SIG-M5 treated with dmso at 0.1 percent for 504 hours (cell line): ENCODE measurements at regions not wholly inside any gene's neighbourhood (a gene's known extent, or its start where the extent isn't known, plus 50 kb on each side); places are given as distances from the start of the nearest gene placed in this dataset.

ENCODE experiments used
- DNase-seq: peaks from one replicate; lab custom pipeline; 2025; ENCODE audit not compliant: unreplicated experiment; lab: John Stamatoyannopoulos, UW

DNA sequence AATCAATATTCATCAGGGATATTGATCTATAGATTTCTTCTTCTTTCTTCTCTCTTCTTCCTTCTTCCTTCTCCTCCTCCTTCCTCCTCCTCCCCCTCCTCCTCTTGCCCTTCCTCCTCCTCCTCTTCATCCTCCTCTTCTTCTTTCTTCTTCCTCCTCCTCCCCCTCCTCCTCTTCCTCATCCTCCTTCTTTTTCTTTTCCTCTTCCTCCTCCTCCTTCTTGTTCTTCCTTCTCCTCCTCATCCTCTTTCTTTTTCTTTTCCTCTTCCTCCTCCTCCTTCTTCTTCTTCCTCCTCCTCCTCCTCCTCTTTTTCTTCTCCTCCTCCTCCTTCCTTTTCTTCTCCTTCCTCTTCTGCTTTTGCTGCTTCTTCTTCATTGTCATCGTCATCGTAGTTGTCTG lies 52.4 kb upstream of the SERINC1 start:
- DNase-seq, result no peak

DNA sequence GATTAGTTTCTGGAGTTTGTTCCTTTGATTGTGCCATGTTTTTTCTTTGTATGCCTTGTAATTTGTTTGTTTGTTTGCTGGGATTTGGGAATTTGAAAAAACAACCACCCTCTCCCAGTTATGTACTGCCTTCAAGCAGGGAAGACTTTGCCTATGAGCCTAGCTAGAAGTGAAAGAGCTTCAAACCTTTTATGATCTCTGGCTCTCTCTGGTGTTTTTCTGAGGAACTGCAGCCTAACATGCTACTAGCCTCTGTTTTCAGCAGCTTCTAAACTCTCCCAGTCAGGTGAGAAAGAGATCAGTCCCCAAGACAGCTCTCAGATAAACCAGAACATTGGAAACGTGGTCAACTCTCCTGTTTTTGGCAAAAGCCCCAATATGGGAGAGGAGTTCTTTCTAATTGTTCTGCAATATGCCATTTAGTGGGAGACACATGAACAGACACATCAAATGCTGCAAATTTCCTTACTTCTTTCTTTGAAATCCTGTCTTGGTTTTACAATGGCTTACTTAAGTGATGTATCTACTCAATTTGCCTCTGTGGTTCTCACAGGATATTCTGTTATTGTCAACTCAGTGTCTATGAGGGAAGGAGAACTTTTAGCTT lies 58.9 kb upstream of the SERINC1 start:
- peak; percentile 62 for DNase-seq

DNA sequence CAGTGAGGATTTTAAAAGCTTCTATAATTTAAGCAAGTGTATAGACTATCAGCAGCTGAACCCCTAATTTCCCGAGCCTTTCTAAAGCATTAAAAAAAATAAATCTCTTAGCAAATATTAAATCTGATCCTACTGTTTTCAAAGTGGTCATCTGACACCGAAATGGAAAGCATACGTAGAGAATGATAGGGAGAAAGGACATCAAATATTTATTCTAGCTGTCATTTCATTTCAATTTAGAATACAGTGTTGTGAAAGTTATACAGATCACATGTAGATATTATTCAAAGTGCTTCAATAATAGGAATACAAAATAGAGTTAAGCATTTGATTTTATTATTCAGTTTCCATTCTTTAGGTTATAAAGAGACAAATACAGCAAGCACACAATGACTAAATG lies 61.9 kb upstream of the PKIB start:
- DNase-seq, result no peak

DNA sequence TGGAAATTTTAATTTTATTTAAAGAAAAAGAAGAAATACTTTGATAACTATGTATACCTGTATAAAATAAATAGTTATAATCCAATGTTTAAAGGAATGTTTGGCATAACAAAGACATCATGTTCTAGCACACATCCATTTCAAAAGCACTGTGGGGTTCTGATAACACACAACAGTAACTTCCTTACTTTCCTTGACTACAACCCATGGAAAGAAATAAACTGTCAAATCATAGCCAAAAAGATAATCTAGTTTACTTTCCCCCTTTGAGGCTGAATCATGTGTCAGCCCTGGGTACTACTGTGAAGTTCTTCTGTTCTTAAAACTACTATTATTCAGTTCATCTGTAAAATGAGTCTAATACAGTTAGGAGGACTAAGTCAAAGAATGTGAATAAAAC lies 61.4 kb upstream of the PKIB start:
- DNase-seq, result no peak

DNA sequence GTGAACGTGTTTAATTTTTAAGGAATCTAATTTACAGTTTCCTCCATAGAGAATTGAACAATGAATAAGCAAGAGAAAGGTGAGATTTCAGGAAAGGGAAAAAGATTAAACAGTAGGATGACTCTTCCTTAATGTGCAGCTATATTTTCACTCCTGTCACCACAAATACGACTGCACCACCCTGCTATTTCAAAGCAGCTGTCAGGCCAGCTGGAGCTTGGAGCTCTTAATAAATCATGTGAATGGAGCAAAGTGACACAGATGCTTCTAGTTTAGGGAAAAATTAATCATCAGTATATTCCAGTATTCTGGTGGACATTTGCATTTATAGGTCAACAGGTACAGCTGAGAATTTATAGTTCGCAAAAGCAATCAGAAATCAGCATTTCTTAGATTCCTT lies 56.5 kb upstream of the PKIB start:
- DNase-seq, result no peak

DNA sequence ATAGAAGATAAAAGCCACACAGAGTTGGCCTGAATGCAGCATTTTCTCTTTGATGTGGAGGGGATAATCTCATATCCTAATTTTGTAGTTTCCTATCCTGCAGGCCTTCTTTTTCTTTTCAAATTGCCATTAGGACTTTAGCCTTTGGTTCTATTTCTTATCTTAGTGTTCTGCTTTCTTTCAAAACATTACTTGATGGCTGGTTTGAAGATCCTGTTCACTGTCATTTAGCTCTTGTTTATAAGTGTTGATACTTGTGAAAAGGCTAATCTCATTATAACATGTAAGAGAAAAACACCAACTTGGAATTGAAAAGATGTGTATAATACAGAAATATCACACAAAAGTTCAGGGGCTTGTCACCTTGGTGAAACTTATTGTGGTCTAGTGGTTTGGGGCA lies 54.6 kb upstream of the PKIB start:
- no peak for DNase-seq

DNA sequence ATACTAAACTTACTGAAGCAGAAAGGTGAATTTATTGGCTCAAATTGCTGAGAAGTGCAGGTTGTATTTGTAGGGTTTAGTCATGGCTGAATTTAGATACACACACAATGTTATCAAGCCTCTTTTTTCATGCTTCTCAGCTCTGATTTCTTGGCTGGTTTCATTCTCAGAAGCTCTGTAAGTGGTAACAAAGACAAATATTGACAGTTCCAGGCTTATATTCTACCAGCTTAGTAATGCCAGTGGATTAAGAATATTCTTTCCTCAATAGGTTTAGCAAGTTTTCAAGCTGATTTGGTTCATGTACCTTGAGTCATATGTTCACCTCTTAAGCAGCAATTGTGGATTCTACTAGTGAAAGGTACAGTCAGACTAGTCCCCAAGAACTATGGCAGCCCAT lies 52.1 kb upstream of the PKIB start:
- DNase-seq, result no peak
